ELR (cell line): ENCODE measurements at regions not wholly inside any gene's neighbourhood (a gene's known extent, or its start where the extent isn't known, plus 50 kb on each side); places are given as distances from the start of the nearest gene placed in this dataset.

Experiments
- DNase-seq: peaks from one replicate; pipeline ENCODE4 v3.0.0-alpha.2; 2015; ENCODE audit warnings: low read depth

DNA sequence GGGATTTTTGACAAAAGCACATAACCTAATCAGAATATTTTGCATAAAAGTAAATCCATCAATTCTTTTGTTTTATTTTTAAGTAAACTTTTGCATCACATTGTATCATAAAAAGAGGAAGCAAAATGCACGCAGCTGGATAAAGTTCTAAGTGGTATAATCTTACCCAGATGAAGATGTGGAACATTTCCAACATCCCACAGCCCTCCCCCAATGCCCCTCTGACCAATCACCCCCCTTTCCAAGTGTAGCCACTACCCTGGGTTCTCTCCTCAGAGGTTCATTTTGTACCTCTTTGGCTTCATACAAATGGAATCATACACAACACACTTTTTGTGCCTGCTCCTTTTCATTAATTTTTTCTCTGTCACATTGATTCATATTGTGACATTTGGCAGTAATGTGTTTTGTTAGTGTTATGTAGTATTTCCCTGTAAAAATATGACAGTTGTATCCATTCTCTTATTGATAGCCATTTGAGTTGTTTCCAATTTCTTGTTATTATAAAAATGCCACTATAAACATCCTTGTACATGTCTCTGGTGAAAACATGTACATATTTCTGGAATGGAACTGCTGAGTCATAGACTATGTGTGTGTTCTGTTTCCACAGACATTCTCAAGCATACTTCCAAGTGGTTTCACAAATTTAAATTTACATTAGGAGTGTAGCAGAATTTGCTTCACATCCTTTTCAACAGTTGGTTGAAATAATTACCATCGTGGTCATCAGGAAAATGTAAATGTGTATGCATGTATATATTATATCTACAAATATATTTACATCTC lies 92.9 kb upstream of the SYNDIG1 start:
- DNase-seq = peak; percentile 39

DNA sequence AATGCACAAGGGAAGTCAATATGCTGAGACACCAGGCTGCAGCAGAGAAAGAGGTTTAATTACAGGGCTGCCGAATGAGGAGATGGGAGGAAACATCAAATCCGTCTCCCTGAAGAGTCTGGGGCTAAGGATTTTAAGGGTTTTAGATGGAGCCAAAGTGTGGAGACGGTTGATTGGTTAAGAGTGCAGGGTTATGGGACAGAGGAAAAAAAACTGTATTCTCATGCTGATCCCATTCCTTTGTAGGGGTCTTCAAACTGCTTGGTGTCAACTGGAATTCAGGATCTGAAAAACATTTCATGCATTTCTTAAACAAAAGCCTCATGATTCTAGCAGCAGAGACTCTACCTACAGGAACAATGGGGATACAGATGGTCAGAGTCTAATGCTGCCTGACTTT lies 96.1 kb upstream of the SYNDIG1 start:
- no peak for DNase-seq

GRCh38 chr20:24370911-24371695 lies 98.3 kb upstream of the SYNDIG1 start:
- no peak for DNase-seq

GRCh38 chr20:24370249-24370648 lies 99.2 kb upstream of the SYNDIG1 start:
- DNase-seq = no peak

- no peak for DNase-seq
Measured at GRCh38 chr20:24368253-24368652, 101.2 kb upstream of the SYNDIG1 start.

GRCh38 chr20:24366336-24367004 lies 103.0 kb upstream of the SYNDIG1 start:
- peak; percentile 25 for DNase-seq

- no peak for DNase-seq
Measured at GRCh38 chr20:24365670-24366069, 103.8 kb upstream of the SYNDIG1 start.

DNA sequence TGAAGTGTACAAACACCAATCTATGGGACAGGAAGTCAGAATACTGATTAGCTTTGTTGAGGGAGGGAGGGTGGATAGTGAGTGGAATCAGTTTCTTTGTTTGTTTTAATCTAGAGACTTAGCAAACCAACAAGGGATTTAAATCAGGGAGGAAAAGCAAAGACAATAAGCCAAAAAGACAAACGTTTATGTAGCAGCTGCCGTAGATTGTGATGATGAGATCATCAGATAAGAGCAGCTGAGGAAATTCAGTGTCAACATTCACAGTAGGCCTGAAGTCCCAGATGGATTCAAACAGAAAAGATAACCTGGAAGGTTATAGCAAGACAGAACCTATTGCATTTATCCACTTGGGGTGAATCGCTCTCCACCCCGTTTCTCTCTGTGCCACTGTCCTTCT lies 104.9 kb upstream of the SYNDIG1 start:
- DNase-seq = no peak

GRCh38 chr20:24363031-24363430 lies 106.4 kb upstream of the SYNDIG1 start:
- no peak for DNase-seq

GRCh38 chr20:24362080-24362479 lies 107.3 kb upstream of the SYNDIG1 start:
- DNase-seq = no peak

GRCh38 chr20:24361541-24361940 lies 107.9 kb upstream of the SYNDIG1 start:
- no peak for DNase-seq

DNA sequence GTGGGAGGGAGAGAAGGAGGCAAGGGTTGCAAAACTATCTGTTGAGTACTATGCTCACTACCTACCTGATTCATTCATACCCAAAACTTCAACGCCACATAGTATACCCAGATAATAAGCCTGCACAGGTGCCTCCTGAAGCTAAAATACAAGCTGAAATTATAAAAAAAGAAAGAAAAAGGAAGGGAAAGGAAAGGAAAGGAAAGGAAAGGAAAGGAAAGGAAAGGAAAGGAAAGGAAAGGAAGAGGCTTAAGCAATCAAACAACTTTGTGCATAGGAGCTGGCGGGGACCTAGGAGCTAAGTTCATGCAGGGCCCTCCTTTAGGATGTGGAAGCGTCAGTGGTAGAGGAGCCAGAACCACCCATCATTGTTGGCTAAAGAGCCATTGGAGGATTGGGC lies 108.9 kb upstream of the SYNDIG1 start:
- DNase-seq = no peak

DNA sequence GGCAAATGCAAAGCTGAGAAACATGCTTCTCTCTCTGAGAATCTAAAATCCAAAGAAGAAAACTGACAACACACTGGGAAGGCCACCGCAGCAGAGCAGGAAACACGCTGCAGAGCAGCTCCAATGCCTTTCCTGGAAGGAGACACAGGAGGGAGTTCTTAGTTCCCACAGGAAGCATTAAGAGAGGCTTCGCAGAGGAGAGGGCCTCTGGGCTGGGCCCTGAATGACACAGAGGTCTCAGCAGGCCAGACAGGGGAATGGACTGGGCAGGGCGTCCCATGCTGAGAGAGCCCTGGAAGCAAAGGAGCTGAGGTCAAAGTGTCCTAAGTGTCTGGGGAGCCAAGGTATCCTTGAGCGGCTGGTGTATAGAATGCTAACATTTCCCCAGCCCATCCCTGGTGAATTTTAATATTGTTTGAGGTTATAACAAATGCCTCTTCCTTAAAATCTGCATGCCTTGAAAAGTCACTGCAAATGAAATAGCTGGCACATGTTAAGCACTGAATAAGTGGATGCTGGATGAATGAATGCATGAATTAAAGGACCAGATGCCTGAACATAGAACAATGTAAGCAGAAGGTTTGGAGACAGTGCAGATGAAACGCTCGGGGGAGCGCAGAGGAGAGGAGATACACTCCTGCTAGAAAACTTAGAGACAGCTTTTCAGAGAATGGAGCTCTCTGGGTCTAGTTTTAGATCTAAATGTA lies 110.0 kb upstream of the SYNDIG1 start:
- no peak for DNase-seq

GRCh38 chr20:24357931-24358330 lies 111.5 kb upstream of the SYNDIG1 start:
- no peak for DNase-seq

GRCh38 chr20:24357177-24357576 lies 112.3 kb upstream of the SYNDIG1 start:
- no peak for DNase-seq

GRCh38 chr20:24353135-24353690 lies 116.2 kb upstream of the SYNDIG1 start:
- DNase-seq = no peak

- peak; percentile 54 for DNase-seq
Measured at GRCh38 chr20:24350923-24351368, 118.5 kb upstream of the SYNDIG1 start.

DNA sequence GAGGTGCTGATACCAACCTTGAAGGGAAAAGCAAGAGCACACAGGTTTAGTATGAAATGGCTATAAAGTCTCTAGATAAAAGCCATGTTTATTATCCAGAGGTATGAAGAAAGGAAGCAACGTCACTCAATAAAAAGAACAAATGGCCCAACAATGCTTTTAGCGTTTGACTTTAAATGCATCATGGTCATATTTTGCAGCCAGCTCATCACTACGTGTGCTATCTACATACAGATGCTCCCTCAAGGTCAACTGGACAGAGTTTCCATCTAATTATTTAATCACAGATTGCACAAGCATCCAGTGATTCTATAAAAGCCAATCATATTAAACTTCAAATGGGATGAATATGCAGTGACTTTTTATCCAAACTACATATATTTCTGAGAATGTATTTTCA lies 127.6 kb upstream of the SYNDIG1 start:
- peak; percentile 83 for DNase-seq

DNA sequence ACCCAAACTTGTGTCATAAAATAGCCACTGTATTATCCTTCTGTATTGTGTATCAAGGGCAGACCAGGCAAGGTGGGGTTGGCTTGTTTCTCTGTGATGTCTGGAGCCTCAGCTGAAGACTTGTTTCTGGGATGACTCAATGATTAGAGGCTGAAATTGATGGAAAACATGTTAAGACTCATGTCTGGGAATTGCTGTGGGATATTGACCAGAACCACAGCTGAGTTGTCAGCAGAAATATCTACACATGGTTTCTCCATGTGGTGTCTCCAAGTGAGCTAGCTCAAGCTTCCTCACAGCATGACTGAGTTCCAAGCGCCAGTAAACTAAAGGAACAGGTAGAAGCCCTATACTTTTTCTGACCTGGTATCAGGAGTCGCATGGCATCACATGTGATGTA lies 128.5 kb upstream of the SYNDIG1 start:
- peak; percentile 40 for DNase-seq

- peak; percentile 70 for DNase-seq
Measured at GRCh38 chr20:24339210-24339641, 130.2 kb upstream of the SYNDIG1 start.

GRCh38 chr20:24337551-24337950 lies 131.9 kb upstream of the SYNDIG1 start:
- DNase-seq = peak; percentile 9

DNA sequence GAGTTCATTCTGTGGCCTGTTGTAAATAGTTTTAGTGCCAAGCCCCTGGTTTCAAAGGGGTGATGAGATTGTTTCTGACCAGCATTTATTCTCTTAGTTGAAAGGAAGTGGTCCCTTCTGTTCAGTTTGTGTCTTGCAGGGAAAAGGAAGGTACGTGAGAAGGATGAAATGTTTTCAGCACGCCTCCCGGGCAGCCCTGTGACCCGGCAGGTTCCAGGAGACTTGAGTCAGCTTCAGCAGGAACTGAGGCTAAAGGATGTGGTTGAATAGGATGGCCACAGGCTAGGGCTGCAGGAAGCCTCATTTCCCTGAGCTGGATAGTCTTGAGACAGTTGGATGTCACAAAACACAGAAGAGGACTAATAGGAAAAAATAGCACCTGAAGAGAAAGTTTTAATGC lies 132.4 kb upstream of the SYNDIG1 start:
- peak; percentile 97 for DNase-seq
